Upper lobe of left lung (tissue), 4 donors: ENCODE measurements at regions not wholly inside any gene's neighbourhood (a gene's known extent, or its start where the extent isn't known, plus 50 kb on each side); places are given as distances from the start of the nearest gene placed in this dataset.
"Not testable (repeated sequence)": the region's sequence is repeated elsewhere in the genome, so short reads cannot be mapped to it uniquely, and the experiment has no call there.

ENCODE experiments used
- CTCF ChIP-seq, 6 experiments: fragments of 450-650 bp in 4 of 6; fragments of 200-600 bp in 2 of 6; sonication (generic) in 2 of 6; IDR thresholded peaks; one replicate each; pipeline ENCODE4 v1.5.1; 2016 to 2019; ENCODE audit warnings: antibody characterized with exemption in 6 of 6
- EP300 ChIP-seq, 4 donors: sonication (generic); formaldehyde crosslinking; IDR thresholded peaks; one replicate each; pipeline ENCODE4 v1.5.1; 2017; ENCODE audit warnings: antibody characterized with exemption in 4 of 4, control low read depth in 2 of 4
- POLR2A ChIP-seq, 4 donors: fragments of 450-650 bp; IDR thresholded peaks; one replicate each; pipeline ENCODE4 v1.5.1; 2016 to 2017; ENCODE audit warnings: antibody characterized with exemption in 4 of 4, mild to moderate bottlenecking in 2 of 4
- POLR2AphosphoS5 ChIP-seq, 2 donors: sonication (generic); formaldehyde crosslinking; IDR thresholded peaks; one replicate each; pipeline ENCODE4 v1.5.1; 2017; ENCODE audit warnings: antibody characterized with exemption in 2 of 2

GRCh38 chr2:87525497-87525991, 222.3 kb upstream of the PLGLB2 start:
- not testable (repeated sequence) for TF ChIP-seq POLR2A, POLR2AphosphoS5, CTCF, EP300 (IDR thresholded peaks at IDR 0.05)
